ELR (cell line): ENCODE measurements at regions not wholly inside any gene's neighbourhood (a gene's known extent, or its start where the extent isn't known, plus 50 kb on each side); places are given as distances from the start of the nearest gene placed in this dataset.
"Not testable (repeated sequence)": the region's sequence is repeated elsewhere in the genome, so short reads cannot be mapped to it uniquely, and the experiment has no call there.

Source experiments
- DNase-seq: peaks from one replicate; pipeline ENCODE4 v3.0.0-alpha.2; 2015; ENCODE audit warnings: low read depth

- no peak for DNase-seq
These were observed 138.7 kb downstream of the YTHDC2 start for GRCh38 chr5:113652161-113652560.

- DNase-seq = no peak
These were observed 141.3 kb downstream of the YTHDC2 start for GRCh38 chr5:113654828-113655227.

- no peak for DNase-seq
These were observed 146.7 kb downstream of the YTHDC2 start for GRCh38 chr5:113660206-113660605.

- no peak for DNase-seq
These were observed 147.3 kb downstream of the YTHDC2 start for GRCh38 chr5:113660706-113661250.

GRCh38 chr5:113663879-113664541, 150.5 kb downstream of the YTHDC2 start:
- DNase-seq = peak; percentile 55

- no peak for DNase-seq
These were observed 159.5 kb downstream of the YTHDC2 start for GRCh38 chr5:113673041-113673440.

- DNase-seq = no peak
These were observed 161.7 kb downstream of the YTHDC2 start for GRCh38 chr5:113675166-113675565.

GRCh38 chr5:113678202-113678601, 164.7 kb downstream of the YTHDC2 start:
- no peak for DNase-seq

GRCh38 chr5:113678924-113679575, 165.6 kb downstream of the YTHDC2 start:
- peak; percentile 61 for DNase-seq

- DNase-seq = no peak
These were observed 167.0 kb downstream of the YTHDC2 start for GRCh38 chr5:113680534-113680933.

- DNase-seq = peak; percentile 23
These were observed 169.1 kb downstream of the YTHDC2 start for GRCh38 chr5:113682497-113683136.

GRCh38 chr5:113683211-113683610, 169.7 kb downstream of the YTHDC2 start:
- DNase-seq = no peak

GRCh38 chr5:113686599-113686998, 173.1 kb downstream of the YTHDC2 start:
- no peak for DNase-seq

GRCh38 chr5:113689647-113690046, 176.2 kb downstream of the YTHDC2 start:
- DNase-seq = no peak

GRCh38 chr5:113692466-113692865, 179.0 kb downstream of the YTHDC2 start:
- DNase-seq = no peak

- no peak for DNase-seq
These were observed 179.5 kb downstream of the YTHDC2 start for GRCh38 chr5:113692891-113693457.

GRCh38 chr5:113693701-113694100, 180.2 kb downstream of the YTHDC2 start:
- DNase-seq = no peak

- DNase-seq = no peak
These were observed 181.1 kb downstream of the YTHDC2 start for GRCh38 chr5:113694576-113694975.

- DNase-seq = no peak
These were observed 189.8 kb downstream of the YTHDC2 start for GRCh38 chr5:113703266-113703665.

GRCh38 chr5:113705657-113706056, 192.2 kb downstream of the YTHDC2 start:
- DNase-seq = no peak

- DNase-seq = no peak
These were observed 199.6 kb downstream of the YTHDC2 start for GRCh38 chr5:113713051-113713450.

- DNase-seq = not testable (repeated sequence)
These were observed 202.4 kb downstream of the YTHDC2 start for GRCh38 chr5:113715921-113716320.

- DNase-seq = no peak
These were observed 206.1 kb downstream of the YTHDC2 start for GRCh38 chr5:113719549-113719948.
